HS-5 (cell line): ENCODE measurements at regions not wholly inside any gene's neighbourhood (a gene's known extent, or its start where the extent isn't known, plus 50 kb on each side); places are given as distances from the start of the nearest gene placed in this dataset.

Experiments used
- DNase-seq: peaks from one replicate; pipeline ENCODE4 v3.0.0-alpha.2; 2012; ENCODE audit warnings: low read depth

GRCh38 chr15:93238641-93239040 is 149.6 kb upstream of the RGMA start:
- no peak for DNase-seq

- no peak for DNase-seq
Measured at GRCh38 chr15:93235926-93236780, 147.1 kb upstream of the RGMA start.

GRCh38 chr15:93235269-93235668 is 146.3 kb upstream of the RGMA start:
- DNase-seq = no peak

- no peak for DNase-seq
Measured at GRCh38 chr15:93233710-93234109, 144.7 kb upstream of the RGMA start.

- DNase-seq = no peak
Measured at GRCh38 chr15:93232845-93233244, 143.8 kb upstream of the RGMA start.

GRCh38 chr15:93231994-93232393 is 143.0 kb upstream of the RGMA start:
- no peak for DNase-seq

- no peak for DNase-seq
Measured at GRCh38 chr15:93231261-93231925, 142.4 kb upstream of the RGMA start.

GRCh38 chr15:93228546-93228945 is 139.5 kb upstream of the RGMA start:
- DNase-seq = no peak

GRCh38 chr15:93223803-93224202 is 134.8 kb upstream of the RGMA start:
- no peak for DNase-seq

- DNase-seq = no peak
Measured at GRCh38 chr15:93221759-93222158, 132.7 kb upstream of the RGMA start.

- DNase-seq = no peak
Measured at GRCh38 chr15:93219859-93220420, 130.9 kb upstream of the RGMA start.

GRCh38 chr15:93217343-93217742 is 128.3 kb upstream of the RGMA start:
- DNase-seq = no peak

- DNase-seq = no peak
Measured at GRCh38 chr15:93214106-93214505, 125.1 kb upstream of the RGMA start.

- no peak for DNase-seq
Measured at GRCh38 chr15:93213281-93213680, 124.3 kb upstream of the RGMA start.

GRCh38 chr15:93212578-93212977 is 123.6 kb upstream of the RGMA start:
- no peak for DNase-seq

GRCh38 chr15:93210995-93211394 is 122.0 kb upstream of the RGMA start:
- no peak for DNase-seq

- no peak for DNase-seq
Measured at GRCh38 chr15:93209690-93210445, 120.9 kb upstream of the RGMA start.

- no peak for DNase-seq
Measured at GRCh38 chr15:93206893-93207292, 117.9 kb upstream of the RGMA start.

- no peak for DNase-seq
Measured at GRCh38 chr15:93205413-93205812, 116.4 kb upstream of the RGMA start.

GRCh38 chr15:93203036-93203435 is 114.0 kb upstream of the RGMA start:
- DNase-seq = no peak

- no peak for DNase-seq
Measured at GRCh38 chr15:93202405-93202804, 113.4 kb upstream of the RGMA start.

- no peak for DNase-seq
Measured at GRCh38 chr15:93201940-93202339, 112.9 kb upstream of the RGMA start.

- no peak for DNase-seq
Measured at GRCh38 chr15:93200837-93201226, 111.8 kb upstream of the RGMA start.
